ENCODE measurements at regions not wholly inside any gene's neighbourhood (a gene's known extent, or its start where the extent isn't known, plus 50 kb on each side); places are given as distances from the start of the nearest gene placed in this dataset.

GRCh38 chr5:130268489-130268888, 364.2 kb downstream of the CHSY3 start:
- Mint-ChIP-seq H3K4me3 (no peak overlapping the region), H3K27me3 (peaks cover 2% of the 10 kb centered on the region), H3K9me3 (no peaks in the 10 kb centered on the region), H3K4me1 (ENCODE audit: low read depth) (no peaks in the 10 kb centered on the region), H3K36me3 (ENCODE audit: low read depth) (no peaks in the 10 kb centered on the region), H3K27ac (no peak overlapping the region)
- no peak for TF ChIP-seq CTCF (IDR thresholded peaks at IDR 0.05)
- ATAC-seq: no peak
- CTCF ChIA-PET: no interaction called here
- DNase-seq: no peak
- intact Hi-C loops (cut with micrococcal nuclease): no loop called here
- POLR2A ChIA-PET: no interaction called here

- Mint-ChIP-seq H3K27ac (no peak overlapping the region), H3K4me3 (no peak overlapping the region), H3K36me3 (ENCODE audit: low read depth) (no peaks in the 10 kb centered on the region), H3K9me3 (no peaks in the 10 kb centered on the region), H3K27me3 (peaks cover 2% of the 10 kb centered on the region), H3K4me1 (ENCODE audit: low read depth) (no peaks in the 10 kb centered on the region)
- no peak for TF ChIP-seq CTCF (IDR thresholded peaks at IDR 0.05)
- ChIA-PET POLR2A (no interaction called here), CTCF (no interaction called here)
- DNase-seq: no peak
- intact Hi-C loops (cut with micrococcal nuclease): no loop called here
- no peak for ATAC-seq
Observed at GRCh38 chr5:130267926-130268325, 363.7 kb downstream of the CHSY3 start.

GRCh38 chr5:130260481-130260880, 356.2 kb downstream of the CHSY3 start:
- intact Hi-C loops (cut with micrococcal nuclease): no loop called here

GRCh38 chr5:130251931-130252330, 347.7 kb downstream of the CHSY3 start:
- Mint-ChIP-seq H3K27me3 (no peaks in the 10 kb centered on the region), H3K4me1 (ENCODE audit: low read depth) (no peaks in the 10 kb centered on the region), H3K9me3 (peaks cover 7% of the 10 kb centered on the region), H3K4me3 (no peak overlapping the region), H3K27ac (no peak overlapping the region), H3K36me3 (ENCODE audit: low read depth) (no peaks in the 10 kb centered on the region)
- no peak for TF ChIP-seq CTCF (IDR thresholded peaks at IDR 0.05)
- no peak for DNase-seq
- ChIA-PET CTCF (no interaction called here), POLR2A (no interaction called here)
- no peak for ATAC-seq
- intact Hi-C loops (cut with micrococcal nuclease): no loop called here

More at GRCh38 chr5:130260481-130260880, 356.2 kb downstream of the CHSY3 start:
- no peaks in the 10 kb centered on the region for H3K27me3 Mint-ChIP-seq
- ATAC-seq (no peak), DNase-seq (no peak)
- TF ChIP-seq CTCF (IDR thresholded peaks at IDR 0.05): no peak
- H3K36me3 Mint-ChIP-seq (ENCODE audit: low read depth): no peaks in the 10 kb centered on the region
- H3K4me1 Mint-ChIP-seq (ENCODE audit: low read depth): no peaks in the 10 kb centered on the region
- POLR2A ChIA-PET: no interaction called here
- no peak overlapping the region for H3K4me3 Mint-ChIP-seq
- H3K9me3 Mint-ChIP-seq: peaks cover 5% of the 10 kb centered on the region
- CTCF ChIA-PET: no interaction called here
- no peak overlapping the region for H3K27ac Mint-ChIP-seq

GRCh38 chr5:130243641-130244040, 339.4 kb downstream of the CHSY3 start:
- Mint-ChIP-seq H3K36me3 (ENCODE audit: low read depth) (no peaks in the 10 kb centered on the region), H3K4me3 (no peak overlapping the region), H3K27me3 (no peaks in the 10 kb centered on the region), H3K9me3 (no peaks in the 10 kb centered on the region), H3K4me1 (ENCODE audit: low read depth) (no peaks in the 10 kb centered on the region), H3K27ac (no peak overlapping the region)
- POLR2A ChIA-PET: no interaction called here
- no peak for TF ChIP-seq CTCF (IDR thresholded peaks at IDR 0.05)
- DNase-seq: no peak
- CTCF ChIA-PET: no interaction called here
- intact Hi-C loops (cut with micrococcal nuclease): no loop called here
- no peak for ATAC-seq

Measured in activated CD8-positive, alpha-beta T cell treated with anti-CD3 and anti-CD28 coated beads for 36 hours (primary cell).